ENCODE measurements at regions not wholly inside any gene's neighbourhood (a gene's known extent, or its start where the extent isn't known, plus 50 kb on each side); places are given as distances from the start of the nearest gene placed in this dataset.
"Not testable (repeated sequence)": the region's sequence is repeated elsewhere in the genome, so short reads cannot be mapped to it uniquely, and the experiment has no call there.

DNA sequence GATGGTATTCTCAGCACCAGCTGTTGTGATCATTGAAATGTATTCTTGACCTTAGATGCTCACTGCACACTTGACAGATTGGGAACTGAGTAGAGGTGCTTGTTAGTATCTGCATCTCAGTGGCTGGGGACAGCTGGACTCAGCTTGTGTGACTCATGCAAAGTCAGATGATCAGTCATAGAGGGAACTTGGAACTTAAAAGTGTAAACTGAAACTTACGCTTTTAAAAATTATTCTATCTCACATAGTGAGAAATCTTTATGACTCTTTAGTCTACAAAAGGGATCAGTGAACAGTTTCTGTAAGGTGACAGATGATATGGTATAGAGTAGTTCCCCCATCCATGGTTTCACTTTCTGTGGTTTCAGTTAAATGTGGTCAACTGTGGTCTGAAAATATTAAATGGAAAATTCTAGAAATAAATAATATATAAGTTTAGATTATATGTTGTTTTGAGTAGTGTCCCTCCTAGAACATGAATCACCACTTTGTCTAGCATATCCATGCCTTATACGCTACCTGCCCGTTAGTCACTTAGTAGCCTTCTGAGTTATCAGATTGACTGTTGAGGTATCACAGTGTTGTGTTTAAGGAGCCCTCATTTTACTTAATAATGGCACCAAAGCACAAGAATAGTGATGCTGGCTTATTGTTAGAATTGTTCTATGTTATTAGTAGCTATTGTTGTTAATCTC is 135.6 kb upstream of the ZNF658 start:
- intact Hi-C loops (cut with DNase I); DNase-seq: not testable (repeated sequence)

GRCh38 chr9:66765531-66765930 is 135.0 kb upstream of the ZNF658 start:
- DNase-seq; intact Hi-C loops (cut with DNase I): not testable (repeated sequence)

DNA sequence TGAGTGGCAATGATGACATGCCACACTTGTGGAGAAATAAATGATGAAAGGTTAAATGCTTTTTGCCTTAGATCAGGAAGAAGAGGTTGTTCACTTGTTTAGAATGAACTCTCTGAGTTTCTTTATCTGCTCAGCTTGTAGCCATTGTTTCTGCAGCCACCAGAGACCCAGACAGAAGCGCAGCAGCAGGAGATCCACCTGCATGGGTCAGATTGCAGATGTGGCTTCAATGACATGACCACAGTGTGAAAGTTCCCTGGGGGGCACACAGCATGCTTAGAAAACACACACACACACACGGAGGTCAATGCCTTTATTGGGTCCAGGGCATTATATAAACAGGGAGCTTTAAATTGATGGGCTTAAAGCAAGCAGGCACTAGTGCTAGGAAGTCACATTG is 129.0 kb upstream of the ZNF658 start:
- DNase-seq; intact Hi-C loops (cut with DNase I): not testable (repeated sequence)

DNA sequence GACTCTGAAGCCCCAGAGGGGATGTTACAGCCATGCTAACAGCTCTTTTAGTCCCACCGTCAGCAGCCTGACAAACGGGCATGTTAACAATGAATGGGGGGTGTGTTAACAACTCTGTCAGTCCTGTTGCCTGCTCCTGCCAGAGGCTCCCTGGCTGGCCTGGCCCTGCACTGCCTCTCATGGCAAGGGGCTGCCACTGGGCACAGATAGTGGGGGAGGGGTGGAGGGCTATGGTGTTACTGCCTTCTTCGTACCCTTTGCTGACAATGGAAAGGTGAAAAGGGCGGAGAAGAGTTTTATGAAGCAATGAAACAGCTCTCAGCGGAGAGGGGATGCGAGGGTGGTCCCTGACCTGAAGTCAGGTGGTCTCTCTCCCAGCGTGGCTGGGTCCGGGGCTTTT is 125.9 kb upstream of the ZNF658 start:
- peak in 2 of 10 donors; percentile 71 for DNase-seq
- intact Hi-C loops (cut with DNase I): not testable (repeated sequence)

GRCh38 chr9:66779944-66780661 is 120.4 kb upstream of the ZNF658 start:
- DNase-seq; intact Hi-C loops (cut with DNase I): not testable (repeated sequence)

- DNase-seq; intact Hi-C loops (cut with DNase I): not testable (repeated sequence)
Measured at GRCh38 chr9:66781240-66781639, 119.3 kb upstream of the ZNF658 start.

- DNase-seq; intact Hi-C loops (cut with DNase I): not testable (repeated sequence)
Measured at GRCh38 chr9:66782010-66782409, 118.5 kb upstream of the ZNF658 start.

DNA sequence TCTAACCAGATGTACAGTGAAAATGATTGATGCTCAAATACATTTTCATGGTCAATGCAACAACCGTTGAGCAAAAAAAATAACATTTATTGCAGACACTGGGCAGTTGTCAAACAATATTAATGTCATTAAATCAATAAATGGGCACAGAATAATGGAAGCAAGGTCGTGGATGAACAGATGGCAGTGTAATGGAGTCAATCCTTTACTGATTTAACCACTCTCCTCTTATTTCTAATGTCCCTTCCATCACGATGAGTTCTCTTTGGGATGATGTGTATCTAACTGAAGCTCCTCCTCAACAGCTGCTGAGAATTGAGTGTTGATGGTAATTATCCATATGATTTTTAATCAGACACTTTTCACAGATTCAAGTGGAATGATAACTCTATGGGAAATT is 114.9 kb upstream of the ZNF658 start:
- DNase-seq; intact Hi-C loops (cut with DNase I): not testable (repeated sequence)

- intact Hi-C loops (cut with DNase I); DNase-seq: not testable (repeated sequence)
Measured at GRCh38 chr9:66791092-66791750, 109.3 kb upstream of the ZNF658 start.

- intact Hi-C loops (cut with DNase I); DNase-seq: not testable (repeated sequence)
Measured at GRCh38 chr9:66794769-66795168, 105.8 kb upstream of the ZNF658 start.

GRCh38 chr9:66795723-66796503 is 104.6 kb upstream of the ZNF658 start:
- DNase-seq; intact Hi-C loops (cut with DNase I): not testable (repeated sequence)

DNA sequence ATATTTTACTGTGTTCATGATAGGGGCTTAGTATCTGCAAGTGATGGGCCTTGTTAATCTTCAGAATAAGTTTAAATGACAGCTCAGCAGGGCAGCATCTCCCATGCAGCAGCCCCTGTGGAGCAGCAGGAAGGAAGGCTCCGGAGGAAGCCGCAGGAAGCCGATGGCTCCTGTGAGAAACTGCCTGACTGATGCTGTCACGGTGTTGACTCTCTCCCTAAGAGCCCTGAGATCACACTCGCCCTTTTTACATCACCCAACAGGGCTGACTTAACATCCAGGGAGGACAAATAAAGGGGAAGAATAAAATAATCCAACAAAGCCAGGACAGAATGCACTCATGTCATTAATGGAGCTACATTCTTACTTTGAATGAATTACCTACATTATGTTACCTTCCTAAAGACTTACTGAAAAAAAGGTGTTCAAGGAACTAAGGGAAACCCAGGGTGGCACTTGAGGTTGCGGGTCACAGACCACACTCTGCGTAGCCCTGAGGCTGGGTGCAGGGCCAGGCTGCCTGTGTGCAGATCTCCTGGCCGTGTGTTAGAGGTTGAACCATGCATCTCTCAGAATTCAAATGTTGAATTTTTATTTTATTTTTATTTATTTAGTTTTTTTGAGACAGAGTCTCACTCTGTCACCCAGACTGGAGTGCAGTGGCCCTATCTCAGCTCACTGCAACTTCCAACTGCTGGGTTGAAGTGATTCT is 102.5 kb upstream of the ZNF658 start:
- intact Hi-C loops (cut with DNase I): not testable (repeated sequence)
- DNase-seq: peak in 2 of 10 donors; percentile 45 to 66

DNA sequence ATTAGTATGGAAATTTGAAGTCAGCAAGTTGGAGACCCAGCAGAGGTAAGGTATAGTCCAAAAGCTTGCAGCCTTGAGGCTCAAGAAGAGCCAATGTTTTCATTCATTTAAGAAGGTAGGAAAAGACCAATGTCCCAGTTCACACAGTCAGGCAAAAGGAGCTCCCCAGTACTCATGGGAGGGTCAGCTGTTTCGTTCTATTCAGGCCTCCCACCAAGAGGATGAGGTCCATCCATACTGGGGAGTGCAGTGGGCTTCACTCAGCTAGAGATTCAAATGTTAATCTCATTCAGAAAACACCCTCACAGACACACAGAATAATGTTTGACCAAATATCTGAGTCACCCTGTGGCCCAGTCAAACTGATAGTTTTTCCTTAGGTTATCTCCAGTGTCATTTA is 96.9 kb upstream of the ZNF658 start:
- DNase-seq; intact Hi-C loops (cut with DNase I): not testable (repeated sequence)

GRCh38 chr9:66810247-66810646 is 90.3 kb upstream of the ZNF658 start:
- DNase-seq; intact Hi-C loops (cut with DNase I): not testable (repeated sequence)

- intact Hi-C loops (cut with DNase I); DNase-seq: not testable (repeated sequence)
Measured at GRCh38 chr9:66812367-66812766, 88.2 kb upstream of the ZNF658 start.

GRCh38 chr9:66812967-66813366 is 87.6 kb upstream of the ZNF658 start:
- DNase-seq: peak in 1 of 10 donors; percentile 49
- intact Hi-C loops (cut with DNase I): not testable (repeated sequence)

- intact Hi-C loops (cut with DNase I); DNase-seq: not testable (repeated sequence)
Measured at GRCh38 chr9:66814038-66814437, 86.5 kb upstream of the ZNF658 start.

- DNase-seq; intact Hi-C loops (cut with DNase I): not testable (repeated sequence)
Measured at GRCh38 chr9:66819510-66819909, 81.0 kb upstream of the ZNF658 start.

DNA sequence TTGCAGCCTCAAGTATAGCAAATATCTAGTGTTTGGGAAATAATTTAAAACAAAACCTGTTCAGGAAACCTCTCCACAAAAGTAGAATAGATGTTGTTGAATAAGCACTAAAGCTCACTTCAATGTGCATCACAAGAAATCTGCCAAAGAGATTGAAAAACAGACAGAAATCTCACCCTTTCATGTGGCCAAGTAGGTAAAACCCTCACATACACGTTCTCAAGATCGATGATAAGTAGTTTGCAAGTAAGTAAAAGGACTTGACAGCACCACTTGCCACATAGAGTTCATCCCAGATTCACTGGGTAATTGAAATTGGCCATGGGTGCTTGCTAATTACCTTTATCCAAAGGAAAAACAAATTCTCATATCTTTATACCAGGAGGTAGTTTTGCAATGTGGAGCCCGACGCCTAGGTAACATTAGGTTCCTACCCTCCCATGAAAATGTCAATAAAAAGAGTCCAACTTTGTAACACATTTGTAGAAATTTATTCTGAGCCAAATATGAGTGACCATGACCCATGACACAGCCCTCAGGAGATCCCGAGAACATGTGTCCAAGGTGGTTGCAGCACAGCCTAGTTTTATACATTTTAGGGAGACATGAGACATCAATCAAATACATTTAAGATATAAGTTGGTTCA is 80.4 kb upstream of the ZNF658 start:
- intact Hi-C loops (cut with DNase I); DNase-seq: not testable (repeated sequence)

Data from posterior cingulate gyrus (tissue), 11 donors.